Fibroblast of lung (primary cell): ENCODE measurements at regions not wholly inside any gene's neighbourhood (a gene's known extent, or its start where the extent isn't known, plus 50 kb on each side); places are given as distances from the start of the nearest gene placed in this dataset.

Source experiments
- CTCF ChIP-seq, 2 donors: IDR thresholded peaks in 1 of 2; conservative IDR thresholded peaks in 1 of 2; 1 replicate in 1 of 2; 2 replicates in 1 of 2; pipeline ENCODE4 v1.5.1; 2011 to 2012; ENCODE audit warnings: low read length in 2 of 2, control low read depth in 1 of 2, inconsistent platforms in 1 of 2, low read depth in 1 of 2, mild to moderate bottlenecking in 1 of 2
- EZH2 ChIP-seq: IDR thresholded peaks from 2 replicates; pipeline ENCODE4 v1.5.1; 2012; ENCODE audit warnings: low read length, control low read depth, mild to moderate bottlenecking; ENCODE audit errors: missing control alignments

GRCh38 chr11:37402663-37403062 lies 804.6 kb upstream of the RAG2 start:
- TF ChIP-seq CTCF (conservative IDR thresholded peaks at IDR 0.05 in 1 of 2, IDR thresholded peaks at IDR 0.05 in 1 of 2; ENCODE audit: low read depth in 1 of 2, low read length in 2 of 2), result no peak
- no peak for TF ChIP-seq EZH2
